ENCODE measurements at regions not wholly inside any gene's neighbourhood (a gene's known extent, or its start where the extent isn't known, plus 50 kb on each side); places are given as distances from the start of the nearest gene placed in this dataset.

- Histone ChIP-seq H4K91ac (ENCODE audit: insufficient read length, low read depth, low read length) (no peak overlapping the region), H3K4me1 (ENCODE audit: insufficient read depth, low read length) (no peaks in the 10 kb centered on the region), H4K5ac (ENCODE audit: insufficient read length, low read depth, low read length) (no peak overlapping the region), H2BK120ac (ENCODE audit: low read depth, low read length, poor library complexity, severe bottlenecking) (no peak overlapping the region), H3K4ac (ENCODE audit: low read depth, low read length) (no peak overlapping the region), H2AK5ac (ENCODE audit: insufficient read length, low read length) (no peak overlapping the region), H3K9me3 (ENCODE audit: control insufficient read depth, low read depth, low read length) (no peaks in the 10 kb centered on the region), H3K27me3 (ENCODE audit: insufficient read depth, low read length) (no peaks in the 10 kb centered on the region), H3K79me1 (ENCODE audit: insufficient read depth, low read depth, low read length, poor library complexity, severe bottlenecking) (no peaks in the 10 kb centered on the region), H3K18ac (ENCODE audit: insufficient read length, low read depth, low read length) (no peak overlapping the region), H3T11ph (ENCODE audit: low read length) (no peak overlapping the region), H3K14ac (ENCODE audit: insufficient read depth, low read length) (no peak overlapping the region), H2BK12ac (ENCODE audit: insufficient read length, low read depth, low read length) (no peak overlapping the region), H3K4me2 (ENCODE audit: insufficient read depth, insufficient read length, low read length) (no peak overlapping the region), H4K20me1 (ENCODE audit: control insufficient read depth, insufficient read depth, insufficient read length) (no peaks in the 10 kb centered on the region), H2BK20ac (ENCODE audit: low read depth, low read length, poor library complexity, severe bottlenecking) (no peak overlapping the region), H2BK5ac (ENCODE audit: insufficient read length, low read length) (no peak overlapping the region), H2AFZ (ENCODE audit: low read length) (no peak overlapping the region), H2BK15ac (ENCODE audit: low read depth, low read length) (no peak overlapping the region), H3K23me2 (ENCODE audit: insufficient read length, low read depth, low read length, poor library complexity, severe bottlenecking) (no peaks in the 10 kb centered on the region), H3K56ac (ENCODE audit: insufficient read length, low read depth, low read length) (no peak overlapping the region), H3K79me2 (ENCODE audit: insufficient read depth, low read length) (no peaks in the 10 kb centered on the region), H3K9ac (ENCODE audit: extremely low read depth, insufficient read length, low read length) (no peak overlapping the region), H4K8ac (replicated peaks; ENCODE audit: insufficient read length, low read depth, low read length) (no peak overlapping the region), H3K23ac (ENCODE audit: insufficient read length, low read depth, low read length) (no peak overlapping the region), H3K27ac (ENCODE audit: insufficient read length, low read depth, low read length) (no peak overlapping the region)
- no peak for DNase-seq
- TF ChIP-seq, protein P1, sequence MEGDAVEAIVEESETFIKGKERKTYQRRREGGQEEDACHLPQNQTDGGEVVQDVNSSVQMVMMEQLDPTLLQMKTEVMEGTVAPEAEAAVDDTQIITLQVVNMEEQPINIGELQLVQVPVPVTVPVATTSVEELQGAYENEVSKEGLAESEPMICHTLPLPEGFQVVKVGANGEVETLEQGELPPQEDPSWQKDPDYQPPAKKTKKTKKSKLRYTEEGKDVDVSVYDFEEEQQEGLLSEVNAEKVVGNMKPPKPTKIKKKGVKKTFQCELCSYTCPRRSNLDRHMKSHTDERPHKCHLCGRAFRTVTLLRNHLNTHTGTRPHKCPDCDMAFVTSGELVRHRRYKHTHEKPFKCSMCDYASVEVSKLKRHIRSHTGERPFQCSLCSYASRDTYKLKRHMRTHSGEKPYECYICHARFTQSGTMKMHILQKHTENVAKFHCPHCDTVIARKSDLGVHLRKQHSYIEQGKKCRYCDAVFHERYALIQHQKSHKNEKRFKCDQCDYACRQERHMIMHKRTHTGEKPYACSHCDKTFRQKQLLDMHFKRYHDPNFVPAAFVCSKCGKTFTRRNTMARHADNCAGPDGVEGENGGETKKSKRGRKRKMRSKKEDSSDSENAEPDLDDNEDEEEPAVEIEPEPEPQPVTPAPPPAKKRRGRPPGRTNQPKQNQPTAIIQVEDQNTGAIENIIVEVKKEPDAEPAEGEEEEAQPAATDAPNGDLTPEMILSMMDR (conservative IDR thresholded peaks at IDR 0.05) = no peak
- Mint-ChIP-seq H3K9me3 (no peaks in the 10 kb centered on the region; a peak in 1 of 5 replicates), H3K36me3 (ENCODE audit: insufficient read depth in 1 of 3, low read depth in 3 of 3) (no peaks in the 10 kb centered on the region), H3K4me1 (no peaks in the 10 kb centered on the region), H3K27me3 (ENCODE audit: low read depth) (no peaks in the 10 kb centered on the region), H3K4me3 (no peak overlapping the region), H3K27ac (no peak overlapping the region)
- WGBS (ENCODE audit: extremely low coverage, insufficient read length, low lambda C conversion rate) = no CpG with 5 or more reads among the region's 2 CpGs
Measured at GRCh38 chr5:103758996-103759395, 196.4 kb upstream of the NUDT12 start.
